H1 (cell line): ENCODE measurements at regions not wholly inside any gene's neighbourhood (a gene's known extent, or its start where the extent isn't known, plus 50 kb on each side); places are given as distances from the start of the nearest gene placed in this dataset.
"Not testable (repeated sequence)": the region's sequence is repeated elsewhere in the genome, so short reads cannot be mapped to it uniquely, and the experiment has no call there.

Source experiments
- CTCF ChIA-PET: fragments of 300-600 bp; sonication (Branson Sonifier 250); formaldehyde crosslinking; loops from one replicate; lab custom pipeline; 2021; ENCODE audit not compliant: partially characterized antibody; lab: Charles Lee
- POLR2A ChIA-PET: fragments of 300-600 bp; sonication (Branson Sonifier 250); formaldehyde crosslinking; loops from one replicate; lab custom pipeline; 2021; ENCODE audit warnings: inconsistent platforms; ENCODE audit not compliant: partially characterized antibody; lab: Charles Lee
- DNase-seq, 2 experiments: peaks; one replicate each; pipeline versions ENCODE4 v3.0.0 to v3.0.0-alpha.2; 2010 to 2022; ENCODE audit warnings: low spot score in 2 of 2, low read depth in 1 of 2, mixed read lengths in 1 of 2
- FAIRE-seq: peaks from 2 replicates; lab custom pipeline; 2011; peaks lifted over from hg19 to GRCh38; lab: Jason Lieb, UNC
- H2AFZ ChIP-seq: 2 replicates; pipeline ENCODE4 v1.8.1; 2012; ENCODE audit warnings: low read length, inconsistent platforms
- H2AK5ac ChIP-seq: 2 replicates; pipeline ENCODE4 v1.6.1; 2013; ENCODE audit warnings: low read depth, low read length
- H2BK120ac ChIP-seq: replicated peaks from 2 replicates; pipeline ENCODE3; 2013; ENCODE audit warnings: low read depth, low read length, inconsistent platforms
- H2BK12ac ChIP-seq: 2 replicates; pipeline ENCODE4 v1.6.1; 2013; ENCODE audit warnings: low read depth, low read length
- H2BK15ac ChIP-seq: 2 replicates; pipeline ENCODE4 v1.6.1; 2013; ENCODE audit warnings: low read length
- H2BK20ac ChIP-seq: 2 replicates; pipeline ENCODE4 v1.6.1; 2013; ENCODE audit warnings: low read length
- H2BK5ac ChIP-seq: 2 replicates; pipeline ENCODE4 v1.6.1; 2013; ENCODE audit warnings: low read depth, low read length
- H3K14ac ChIP-seq: 2 replicates; pipeline ENCODE4 v1.6.1; 2013; ENCODE audit warnings: inconsistent platforms; ENCODE audit not compliant: insufficient read length
- H3K18ac ChIP-seq: 2 replicates; pipeline ENCODE4 v1.6.1; 2013; ENCODE audit warnings: low read length; ENCODE audit errors: extremely low read depth
- H3K23ac ChIP-seq: 2 replicates; pipeline ENCODE4 v1.6.1; 2013; ENCODE audit warnings: inconsistent platforms; ENCODE audit not compliant: insufficient read length
- H3K23me2 ChIP-seq: 2 replicates; pipeline ENCODE4 v1.6.1; 2013; ENCODE audit warnings: low read depth, low read length
- H3K27ac ChIP-seq: 2 replicates; pipeline ENCODE4 v1.6.1; 2011; ENCODE audit warnings: low read depth, low read length, inconsistent platforms
- H3K27me3 ChIP-seq, 4 experiments: replicated peaks in 1 of 4; 1 replicate in 1 of 4; 2 replicates in 3 of 4; pipeline versions ENCODE4 v1.6.1 to v1.8.1; 2011 to 2013; ENCODE audit warnings: low read length in 3 of 4, mild to moderate bottlenecking in 3 of 4, inconsistent platforms in 2 of 4, mixed read lengths in 2 of 4, moderate library complexity in 1 of 4; ENCODE audit not compliant: control insufficient read depth in 3 of 4, insufficient read depth in 3 of 4; ENCODE audit errors: extremely low read depth in 1 of 4
- H3K36me3 ChIP-seq, 4 experiments: 2 replicates each; pipeline versions ENCODE4 v1.6.1 to v1.8.1; 2011 to 2013; ENCODE audit warnings: mild to moderate bottlenecking in 4 of 4, low read length in 3 of 4, moderate library complexity in 2 of 4, control low read depth in 1 of 4, inconsistent platforms in 1 of 4; ENCODE audit not compliant: insufficient read depth in 4 of 4, control insufficient read depth in 2 of 4
- H3K4ac ChIP-seq: replicated peaks from 2 replicates; pipeline ENCODE3; 2013; ENCODE audit warnings: low read length, low read depth, mixed read lengths, inconsistent platforms; ENCODE audit not compliant: insufficient read length
- H3K4me1 ChIP-seq, 4 experiments: replicated peaks in 1 of 4; 1 replicate in 1 of 4; 2 replicates in 3 of 4; pipeline versions ENCODE4 v1.6.1 to v1.8.1; 2011 to 2013; ENCODE audit warnings: low read length in 3 of 4, inconsistent platforms in 2 of 4, mixed read lengths in 1 of 4; ENCODE audit not compliant: insufficient read depth in 4 of 4, control insufficient read depth in 3 of 4
- H3K4me2 ChIP-seq, 2 experiments: 2 replicates each; pipeline versions ENCODE4 v1.6.1 to v1.8.1; 2011 to 2013; ENCODE audit warnings: low read depth in 2 of 2, low read length in 2 of 2, control low read depth in 1 of 2, inconsistent platforms in 1 of 2, mild to moderate bottlenecking in 1 of 2; ENCODE audit not compliant: insufficient read depth in 1 of 2
- H3K4me3 ChIP-seq, 4 experiments: fragments of 200-600, 300-600 bp in 1 of 4; sonication (generic), shearing (Covaris generic), sonication (Bioruptor Twin) in 1 of 4; 2 replicates each; pipeline versions ENCODE4 v1.5.1 to v1.8.1; 2011 to 2016; ENCODE audit warnings: low read length in 4 of 4, low read depth in 3 of 4, control low read depth in 2 of 4, inconsistent platforms in 2 of 4, mild to moderate bottlenecking in 2 of 4, mixed read lengths in 1 of 4, moderate library complexity in 1 of 4; ENCODE audit not compliant: insufficient read depth in 2 of 4; ENCODE audit errors: extremely low read depth in 1 of 4
- H3K56ac ChIP-seq: replicated peaks from 2 replicates; pipeline ENCODE3; 2013; ENCODE audit warnings: low read depth, mild to moderate bottlenecking, mixed read lengths, low read length, inconsistent platforms; ENCODE audit not compliant: insufficient read length
- H3K79me1 ChIP-seq: 2 replicates; pipeline ENCODE4 v1.6.1; 2013; ENCODE audit warnings: low read depth, low read length, control low read depth
- H3K79me2 ChIP-seq, 2 experiments: 2 replicates each; pipeline versions ENCODE4 v1.6.1 to v1.8.1; 2012 to 2013; ENCODE audit warnings: low read length in 2 of 2, mild to moderate bottlenecking in 2 of 2, inconsistent platforms in 1 of 2; ENCODE audit not compliant: insufficient read depth in 2 of 2, control insufficient read depth in 1 of 2
- H3K9ac ChIP-seq, 4 experiments: replicated peaks in 1 of 4; 1 replicate in 1 of 4; 2 replicates in 3 of 4; pipeline versions ENCODE4 v1.6.1 to v1.8.1; 2011 to 2013; ENCODE audit warnings: low read depth in 3 of 4, low read length in 3 of 4, control low read depth in 2 of 4, mild to moderate bottlenecking in 2 of 4, moderate library complexity in 2 of 4, inconsistent platforms in 1 of 4; ENCODE audit errors: extremely low read depth in 1 of 4
- H3K9me3 ChIP-seq, 2 experiments: 2 replicates each; pipeline versions ENCODE4 v1.6.1 to v1.8.1; 2012 to 2013; ENCODE audit warnings: mild to moderate bottlenecking in 2 of 2, moderate library complexity in 2 of 2, control low read depth in 1 of 2, inconsistent platforms in 1 of 2, low read depth in 1 of 2, low read length in 1 of 2, mixed read lengths in 1 of 2; ENCODE audit not compliant: insufficient read depth in 2 of 2
- H4K20me1 ChIP-seq, 2 experiments: replicated peaks in 1 of 2; 2 replicates each; pipeline versions ENCODE3 to v1.8.1; 2011 to 2013; ENCODE audit warnings: inconsistent platforms in 2 of 2, low read length in 2 of 2, mild to moderate bottlenecking in 1 of 2; ENCODE audit not compliant: insufficient read depth in 2 of 2, control insufficient read depth in 1 of 2
- H4K5ac ChIP-seq: 2 replicates; pipeline ENCODE4 v1.6.1; 2013; ENCODE audit warnings: low read length, low read depth, mixed read lengths, inconsistent platforms; ENCODE audit not compliant: insufficient read length
- H4K8ac ChIP-seq: 2 replicates; pipeline ENCODE4 v1.8.0; 2013; ENCODE audit warnings: mild to moderate bottlenecking, moderate library complexity, low read length, inconsistent platforms; ENCODE audit not compliant: insufficient read depth; ENCODE audit errors: extremely low read depth
- H4K91ac ChIP-seq: replicated peaks from 2 replicates; pipeline ENCODE3; 2013; ENCODE audit warnings: low read length, mixed read lengths, inconsistent platforms; ENCODE audit not compliant: insufficient read length
- WGBS, 2 experiments: shearing (Covaris generic) in 1 of 2; methylation state at CpG; one replicate each; pipeline versions ENCODE4 v1.1.6 to v1.1.7; 2013 to 2015; ENCODE audit warnings: low lambda C conversion rate in 2 of 2, mixed read lengths in 2 of 2, inconsistent platforms in 1 of 2, low coverage in 1 of 2, missing lambda C conversion rate in 1 of 2; ENCODE audit not compliant: insufficient replicate concordance in 2 of 2, insufficient coverage in 1 of 2, insufficient read length in 1 of 2; ENCODE audit errors: extremely low coverage in 1 of 2, missing lambda C conversion rate in 1 of 2; 5-methylcytosine and 5-hydroxymethylcytosine counted together

DNA sequence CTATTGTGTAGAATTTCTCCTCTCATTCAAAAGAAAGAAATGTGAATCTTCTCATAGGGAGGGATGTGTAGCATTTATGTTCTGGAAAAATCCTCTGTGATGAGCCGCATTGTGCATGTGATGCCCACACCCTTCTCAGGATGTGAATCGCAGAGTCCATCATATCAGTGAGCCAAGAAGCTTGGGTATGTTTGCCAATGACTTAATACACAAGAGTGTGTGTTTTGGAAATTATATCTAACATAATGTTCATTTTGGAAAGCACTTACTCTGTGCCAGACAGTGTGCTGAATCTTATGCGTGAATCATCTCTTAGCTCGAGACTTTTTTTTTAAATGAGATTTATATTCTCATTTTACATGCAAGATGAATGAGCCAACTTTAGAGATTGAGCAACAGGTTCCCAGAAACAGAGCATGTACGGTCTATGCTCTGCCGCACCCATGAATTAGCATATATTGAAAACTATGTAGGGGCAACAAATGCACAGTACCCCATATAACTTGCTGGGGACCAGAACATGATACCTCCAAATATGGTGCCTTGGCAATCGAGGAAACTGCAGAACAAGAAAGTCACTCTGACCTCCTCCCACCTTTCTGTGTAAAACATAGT lies 418.4 kb upstream of the SPATA31A3 start:
- H4K5ac ChIP-seq, H4K8ac ChIP-seq, H3K27me3 ChIP-seq, H2BK20ac ChIP-seq, POLR2A ChIA-PET, H2AFZ ChIP-seq, CTCF ChIA-PET, H2BK5ac ChIP-seq, H3K23me2 ChIP-seq, H3K79me1 ChIP-seq, H3K23ac ChIP-seq, H2AK5ac ChIP-seq, H3K4ac ChIP-seq, FAIRE-seq, H3K36me3 ChIP-seq, H3K9me3 ChIP-seq, H3K4me2 ChIP-seq, H2BK15ac ChIP-seq, H3K9ac ChIP-seq, H3K4me1 ChIP-seq, H3K79me2 ChIP-seq, DNase-seq, H4K91ac ChIP-seq, H3K56ac ChIP-seq, H4K20me1 ChIP-seq, H3K14ac ChIP-seq, H3K27ac ChIP-seq, H2BK120ac ChIP-seq, H3K4me3 ChIP-seq, H2BK12ac ChIP-seq, H3K18ac ChIP-seq: not testable (repeated sequence)
- 91% methylated on average over 3 of the region's 7 CpGs; no CpG with 5 or more reads in 1 of the 2 experiments for WGBS, 2 experiments

DNA sequence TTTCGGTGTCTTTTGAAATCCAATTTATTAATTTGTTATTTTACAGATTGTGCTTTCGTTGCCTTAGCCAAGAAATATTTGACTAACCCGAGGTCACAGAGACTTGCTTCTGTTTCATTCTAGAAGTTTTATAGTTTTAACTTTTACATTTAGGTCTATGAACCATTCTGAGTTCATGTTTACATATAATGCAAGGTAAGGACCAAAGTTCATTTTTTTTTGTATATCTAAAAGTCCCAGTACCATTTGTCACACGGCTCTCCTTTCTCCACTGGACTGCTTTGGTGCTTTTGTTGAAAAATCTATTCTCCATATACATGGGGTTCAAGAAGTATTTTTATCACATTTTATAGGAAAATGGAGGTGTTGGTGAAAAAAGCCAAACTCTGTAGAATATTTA lies 411.4 kb upstream of the SPATA31A3 start:
- H3K14ac ChIP-seq, POLR2A ChIA-PET, H3K56ac ChIP-seq, DNase-seq, H2AFZ ChIP-seq, CTCF ChIA-PET, H4K5ac ChIP-seq, H3K79me2 ChIP-seq, H3K9ac ChIP-seq, H3K36me3 ChIP-seq, H3K4me3 ChIP-seq, FAIRE-seq, H2BK15ac ChIP-seq, H3K4me2 ChIP-seq, H2BK12ac ChIP-seq, H3K4ac ChIP-seq, H3K27ac ChIP-seq, H2BK20ac ChIP-seq, H4K20me1 ChIP-seq, H2AK5ac ChIP-seq, H3K9me3 ChIP-seq, H4K91ac ChIP-seq, H3K27me3 ChIP-seq, H3K23ac ChIP-seq, H3K18ac ChIP-seq, H3K4me1 ChIP-seq, H3K79me1 ChIP-seq, H3K23me2 ChIP-seq, H2BK5ac ChIP-seq, H4K8ac ChIP-seq, H2BK120ac ChIP-seq: not testable (repeated sequence)
- WGBS, 2 experiments: no CpG with 5 or more reads among the region's 4 CpGs
